ENCODE measurements at regions not wholly inside any gene's neighbourhood (a gene's known extent, or its start where the extent isn't known, plus 50 kb on each side); places are given as distances from the start of the nearest gene placed in this dataset.
"Not testable (repeated sequence)": the region's sequence is repeated elsewhere in the genome, so short reads cannot be mapped to it uniquely, and the experiment has no call there.

DNA sequence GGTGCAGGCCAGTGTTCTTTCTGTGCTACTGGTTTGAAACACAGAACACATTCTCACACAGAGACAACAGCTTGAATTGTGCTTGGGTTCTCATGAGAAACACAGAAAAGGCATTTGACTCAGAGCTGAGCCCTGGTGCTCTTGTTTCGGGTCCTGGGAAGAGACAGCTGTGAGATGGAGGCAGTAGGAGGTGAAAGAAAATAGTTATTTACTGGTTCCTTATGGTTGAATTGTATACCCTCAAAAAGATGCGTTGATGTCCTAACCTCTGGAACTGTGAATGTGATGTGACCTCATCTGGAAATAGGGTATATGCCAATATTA lies 87.1 kb upstream of the RPS6KA2 start:
- no peak overlapping the region for H3K27ac Mint-ChIP-seq
- no peak overlapping the region for H3K4me3 Mint-ChIP-seq
- H3K4me1 Mint-ChIP-seq (ENCODE audit: low read depth): no peaks in the 10 kb centered on the region
- H3K9me3 Mint-ChIP-seq: no peaks in the 10 kb centered on the region
- H3K27me3 Mint-ChIP-seq (ENCODE audit: insufficient read depth): peaks cover 5% of the 10 kb centered on the region
- H3K36me3 Mint-ChIP-seq (ENCODE audit: low read depth): no peaks in the 10 kb centered on the region
- intact Hi-C loops (cut with micrococcal nuclease): no loop called here
- DNase-seq (ENCODE audit: low spot score): no peak

DNA sequence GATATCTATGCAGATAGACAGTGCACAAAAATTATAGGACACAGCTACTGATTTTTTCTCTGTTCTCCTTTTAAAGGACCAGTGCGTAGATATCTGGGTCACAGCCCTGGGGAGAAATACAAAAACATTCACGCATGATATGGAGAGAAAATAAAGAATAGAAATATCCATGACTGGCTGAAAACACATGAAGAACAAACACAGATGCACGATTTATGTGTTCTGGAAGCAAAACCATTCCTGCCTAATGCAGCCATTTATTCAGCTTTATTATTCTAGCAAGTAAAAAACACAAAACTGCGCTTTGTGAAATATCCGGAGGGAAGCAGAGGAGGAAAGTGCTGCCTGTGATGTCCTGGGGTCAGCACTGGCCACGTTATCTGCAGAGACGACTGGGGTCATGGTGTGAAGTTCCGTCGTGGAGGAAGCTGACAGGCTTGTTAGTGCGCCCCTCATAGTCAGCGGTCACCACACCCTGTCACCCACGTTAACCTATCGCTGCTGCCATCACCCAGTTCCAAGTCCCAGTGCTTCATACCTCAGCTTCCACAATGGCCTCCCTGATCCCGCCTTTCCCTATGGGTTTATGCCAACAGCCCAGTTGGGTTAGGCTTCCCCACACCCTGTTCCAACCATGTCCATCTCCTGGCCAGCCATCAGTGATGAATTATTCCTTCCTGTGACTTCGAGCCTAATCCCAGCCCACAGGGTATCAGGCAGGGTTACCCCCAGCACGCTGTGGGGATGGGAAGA lies 86.6 kb upstream of the RPS6KA2 start:
- intact Hi-C loops (cut with micrococcal nuclease): no loop called here

DNA sequence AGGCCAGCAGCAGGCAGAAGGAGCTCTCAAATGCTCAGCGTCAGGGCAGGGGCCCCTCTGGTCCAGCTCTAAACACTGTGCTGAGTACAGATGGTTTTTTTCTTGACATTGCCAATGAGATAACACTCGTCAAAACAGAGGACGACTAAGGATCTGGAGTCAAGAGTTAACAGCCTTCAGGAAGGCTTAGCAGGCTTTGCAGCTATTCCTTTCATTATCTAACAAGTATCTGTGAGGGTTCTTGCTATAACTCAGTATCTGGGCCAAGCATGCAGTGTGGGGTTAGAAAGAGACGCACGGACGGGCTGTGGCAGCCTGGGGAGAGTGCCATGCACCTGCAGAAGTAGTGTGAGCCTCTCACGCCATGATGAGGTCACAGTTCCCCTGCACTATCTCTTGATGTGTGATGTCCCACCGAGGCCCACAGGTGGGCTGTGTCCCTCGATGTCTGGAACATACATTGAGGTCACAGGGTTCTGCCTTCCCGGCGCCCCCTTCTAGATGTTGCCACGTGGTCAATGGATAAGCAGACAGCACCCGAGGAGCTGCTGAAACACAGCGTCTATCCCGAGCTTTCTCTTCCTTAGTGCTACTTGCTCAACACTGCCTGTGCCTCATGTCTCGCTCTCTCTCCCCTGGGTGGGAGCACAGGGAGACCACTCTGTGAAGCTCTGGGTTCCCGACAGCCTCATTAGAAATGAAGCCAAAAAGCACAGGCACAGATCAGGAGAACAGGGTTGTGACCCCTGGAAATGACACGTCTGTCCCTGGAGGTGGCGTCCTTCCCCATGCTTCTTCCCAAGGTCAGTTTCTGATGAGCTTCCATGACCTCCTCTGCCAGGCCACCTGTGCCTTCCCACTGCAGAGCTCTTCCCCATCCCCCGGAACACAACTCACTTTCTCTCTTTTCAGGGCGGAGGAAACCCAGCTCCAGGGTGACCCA lies 85.5 kb upstream of the RPS6KA2 start:
- Mint-ChIP-seq H3K27ac (no peak overlapping the region), H3K36me3 (ENCODE audit: low read depth) (no peaks in the 10 kb centered on the region)
- intact Hi-C loops (cut with micrococcal nuclease): no loop called here

More for the DNA sequence above, 86.6 kb upstream of the RPS6KA2 start:
- no peaks in the 10 kb centered on the region for H3K9me3 Mint-ChIP-seq
- H3K27ac Mint-ChIP-seq: no peak overlapping the region
- H3K4me1 Mint-ChIP-seq (ENCODE audit: low read depth): no peaks in the 10 kb centered on the region
- H3K36me3 Mint-ChIP-seq (ENCODE audit: low read depth): no peaks in the 10 kb centered on the region
- DNase-seq (ENCODE audit: low spot score): no peak
- peaks cover 5% of the 10 kb centered on the region for H3K27me3 Mint-ChIP-seq (ENCODE audit: insufficient read depth)
- no peak overlapping the region for H3K4me3 Mint-ChIP-seq

DNA sequence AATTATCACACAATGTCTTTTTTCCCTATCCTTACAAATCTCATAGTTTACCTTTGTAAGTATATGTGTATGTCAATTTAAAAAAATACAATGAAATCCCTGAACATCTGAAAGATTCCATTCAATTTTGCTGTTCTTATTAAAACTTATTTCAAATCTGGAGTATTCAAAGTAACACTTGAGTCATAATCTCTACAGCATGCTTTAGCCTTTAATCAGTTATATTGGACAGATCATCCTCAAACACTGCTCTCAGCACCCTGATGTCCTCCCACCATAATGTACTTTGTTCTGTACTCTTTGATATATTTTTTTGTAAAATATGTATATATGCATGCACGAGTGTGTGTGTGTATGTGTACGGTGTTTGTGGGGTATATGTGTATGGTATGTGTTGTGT lies 83.0 kb upstream of the RPS6KA2 start:
- Mint-ChIP-seq H3K27ac (no peak overlapping the region), H3K4me3 (no peak overlapping the region), H3K4me1 (ENCODE audit: low read depth) (no peaks in the 10 kb centered on the region), H3K36me3 (ENCODE audit: low read depth) (no peaks in the 10 kb centered on the region), H3K27me3 (ENCODE audit: insufficient read depth) (peaks cover 8% of the 10 kb centered on the region), H3K9me3 (no peaks in the 10 kb centered on the region)
- DNase-seq (ENCODE audit: low spot score): no peak
- intact Hi-C loops (cut with micrococcal nuclease): no loop called here

More for the DNA sequence above, 85.5 kb upstream of the RPS6KA2 start:
- Mint-ChIP-seq H3K4me3 (no peak overlapping the region), H3K27me3 (ENCODE audit: insufficient read depth) (peaks cover 5% of the 10 kb centered on the region), H3K4me1 (ENCODE audit: low read depth) (no peaks in the 10 kb centered on the region), H3K9me3 (no peaks in the 10 kb centered on the region)
- no peak for DNase-seq (ENCODE audit: low spot score)

DNA sequence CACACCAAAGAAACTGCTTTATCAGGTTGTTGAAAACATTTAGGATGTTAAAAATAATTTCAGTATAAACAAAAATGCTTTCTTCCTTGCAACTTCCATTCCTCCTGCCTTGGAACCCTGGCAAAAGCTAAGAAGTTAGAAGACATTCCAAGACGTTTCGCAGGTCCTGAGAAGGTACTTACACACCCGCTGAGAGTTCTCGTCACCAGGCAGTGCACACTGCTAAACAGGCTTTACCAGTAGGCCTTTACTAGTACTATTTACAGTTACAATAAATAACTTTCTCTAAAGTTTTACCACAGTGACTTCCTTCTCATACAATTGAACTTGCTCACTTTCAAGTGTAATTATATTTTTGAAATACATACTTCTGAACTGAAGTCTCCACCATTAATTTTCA lies 81.4 kb upstream of the RPS6KA2 start:
- H3K9me3 Mint-ChIP-seq: no peaks in the 10 kb centered on the region
- intact Hi-C loops (cut with micrococcal nuclease): no loop called here
- H3K27ac Mint-ChIP-seq: no peak overlapping the region
- H3K36me3 Mint-ChIP-seq (ENCODE audit: low read depth): no peaks in the 10 kb centered on the region
- no peaks in the 10 kb centered on the region for H3K4me1 Mint-ChIP-seq (ENCODE audit: low read depth)
- H3K4me3 Mint-ChIP-seq: no peak overlapping the region
- DNase-seq (ENCODE audit: low spot score): no peak
- H3K27me3 Mint-ChIP-seq (ENCODE audit: insufficient read depth): peaks cover 8% of the 10 kb centered on the region

DNA sequence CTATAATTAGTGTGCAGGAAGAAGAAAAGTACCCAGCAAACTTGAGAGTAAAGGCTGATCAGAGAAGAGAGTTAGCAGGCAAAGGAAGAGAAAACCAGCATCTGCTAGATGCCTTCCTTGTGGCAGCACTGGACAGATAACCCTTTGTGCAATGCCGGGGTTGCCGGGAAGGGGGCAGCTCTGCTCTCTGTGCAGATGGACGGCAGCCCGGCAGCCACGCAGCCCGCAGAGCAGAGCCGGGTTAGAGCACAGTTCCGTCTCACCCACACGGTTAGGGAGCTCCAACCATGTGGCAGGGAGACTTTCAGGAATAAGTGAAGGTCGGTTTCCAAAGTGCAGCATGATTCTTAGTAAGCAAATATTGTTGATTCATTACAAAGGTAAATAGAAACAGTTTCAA lies 80.0 kb upstream of the RPS6KA2 start:
- no peaks in the 10 kb centered on the region for H3K4me1 Mint-ChIP-seq (ENCODE audit: low read depth)
- no peak for DNase-seq (ENCODE audit: low spot score)
- H3K27ac Mint-ChIP-seq: no peak overlapping the region
- no peaks in the 10 kb centered on the region for H3K9me3 Mint-ChIP-seq
- H3K36me3 Mint-ChIP-seq (ENCODE audit: low read depth): no peaks in the 10 kb centered on the region
- no peak overlapping the region for H3K4me3 Mint-ChIP-seq
- peaks cover 8% of the 10 kb centered on the region for H3K27me3 Mint-ChIP-seq (ENCODE audit: insufficient read depth)
- intact Hi-C loops (cut with micrococcal nuclease): no loop called here

DNA sequence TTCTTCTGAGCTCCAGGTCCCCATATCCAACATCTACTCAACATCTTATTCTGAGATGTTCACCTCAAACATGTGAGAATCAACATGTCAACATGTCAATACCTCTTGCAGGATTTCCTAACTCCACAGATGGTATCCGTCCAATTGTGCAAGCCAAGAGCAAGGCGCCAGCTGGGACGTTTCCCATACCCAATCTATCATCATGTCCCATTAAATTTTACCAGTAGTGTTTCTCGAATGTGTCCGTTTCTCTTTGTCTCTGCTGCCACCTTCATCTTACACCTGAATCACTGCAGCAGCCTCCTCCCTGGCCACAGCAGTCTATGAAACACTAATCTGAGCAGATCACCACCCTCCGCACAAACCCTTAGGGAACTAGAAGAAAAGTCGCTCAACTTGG lies 78.0 kb upstream of the RPS6KA2 start:
- intact Hi-C loops (cut with micrococcal nuclease): no loop called here
- H3K4me3 Mint-ChIP-seq: no peak overlapping the region
- no peaks in the 10 kb centered on the region for H3K36me3 Mint-ChIP-seq (ENCODE audit: low read depth)
- no peaks in the 10 kb centered on the region for H3K4me1 Mint-ChIP-seq (ENCODE audit: low read depth)
- no peak overlapping the region for H3K27ac Mint-ChIP-seq
- no peaks in the 10 kb centered on the region for H3K9me3 Mint-ChIP-seq
- H3K27me3 Mint-ChIP-seq (ENCODE audit: insufficient read depth): peaks cover 8% of the 10 kb centered on the region
- no peak for DNase-seq (ENCODE audit: low spot score)

DNA sequence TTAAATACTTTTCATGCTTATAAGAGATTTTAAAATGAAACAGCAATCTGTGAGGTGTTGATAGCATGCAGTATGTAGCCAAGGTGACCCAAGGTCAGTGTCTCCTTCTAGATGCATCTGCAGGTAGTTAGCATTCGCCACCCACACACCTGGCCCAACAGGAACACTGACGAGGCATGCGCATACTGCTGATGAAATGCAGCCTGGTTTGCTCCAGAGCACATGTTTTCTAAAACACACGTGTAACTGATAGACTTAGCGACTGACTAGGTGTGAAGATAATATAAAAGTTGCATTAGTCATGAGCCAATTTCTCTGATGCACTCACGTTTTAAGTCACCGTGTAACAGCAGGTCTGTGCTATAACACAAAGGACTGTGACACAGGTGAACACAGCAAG lies 77.1 kb upstream of the RPS6KA2 start:
- H3K27ac Mint-ChIP-seq: no peak overlapping the region
- intact Hi-C loops (cut with micrococcal nuclease): no loop called here
- no peaks in the 10 kb centered on the region for H3K9me3 Mint-ChIP-seq
- DNase-seq (ENCODE audit: low spot score): no peak
- H3K36me3 Mint-ChIP-seq (ENCODE audit: low read depth): no peaks in the 10 kb centered on the region
- H3K27me3 Mint-ChIP-seq (ENCODE audit: insufficient read depth): peaks cover 8% of the 10 kb centered on the region
- H3K4me3 Mint-ChIP-seq: no peak overlapping the region
- no peaks in the 10 kb centered on the region for H3K4me1 Mint-ChIP-seq (ENCODE audit: low read depth)

DNA sequence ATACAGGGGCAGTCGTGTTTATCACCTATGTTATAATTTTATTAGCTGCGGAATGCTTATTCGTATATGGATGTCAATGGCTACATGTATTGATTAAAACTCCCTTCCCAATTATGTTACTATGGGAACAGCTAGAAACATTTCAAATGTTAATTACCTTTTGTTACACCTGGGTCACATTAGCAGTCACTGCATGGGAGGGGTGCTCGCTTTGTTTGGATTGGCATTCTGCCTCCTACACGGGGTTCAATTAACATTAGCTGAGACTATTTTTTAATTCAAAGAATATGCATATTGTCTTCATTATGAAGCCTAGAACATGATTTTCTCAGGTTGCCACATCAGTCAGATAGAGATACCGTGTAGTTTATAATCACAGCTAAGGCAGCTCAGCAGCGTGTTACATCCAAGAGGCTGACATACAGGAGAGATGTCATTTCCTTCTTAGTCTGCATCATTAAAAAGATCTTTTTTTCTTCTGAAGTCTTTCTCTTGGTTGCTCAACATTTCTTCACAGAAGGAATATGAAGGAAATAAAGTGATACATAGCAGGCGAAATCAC lies 76.2 kb upstream of the RPS6KA2 start:
- H3K27me3 Mint-ChIP-seq (ENCODE audit: insufficient read depth): peaks cover 8% of the 10 kb centered on the region
- DNase-seq (ENCODE audit: low spot score): no peak
- H3K9me3 Mint-ChIP-seq: no peaks in the 10 kb centered on the region
- no peak overlapping the region for H3K4me3 Mint-ChIP-seq
- H3K36me3 Mint-ChIP-seq (ENCODE audit: low read depth): no peaks in the 10 kb centered on the region
- no peaks in the 10 kb centered on the region for H3K4me1 Mint-ChIP-seq (ENCODE audit: low read depth)
- intact Hi-C loops (cut with micrococcal nuclease): no loop called here
- no peak overlapping the region for H3K27ac Mint-ChIP-seq

DNA sequence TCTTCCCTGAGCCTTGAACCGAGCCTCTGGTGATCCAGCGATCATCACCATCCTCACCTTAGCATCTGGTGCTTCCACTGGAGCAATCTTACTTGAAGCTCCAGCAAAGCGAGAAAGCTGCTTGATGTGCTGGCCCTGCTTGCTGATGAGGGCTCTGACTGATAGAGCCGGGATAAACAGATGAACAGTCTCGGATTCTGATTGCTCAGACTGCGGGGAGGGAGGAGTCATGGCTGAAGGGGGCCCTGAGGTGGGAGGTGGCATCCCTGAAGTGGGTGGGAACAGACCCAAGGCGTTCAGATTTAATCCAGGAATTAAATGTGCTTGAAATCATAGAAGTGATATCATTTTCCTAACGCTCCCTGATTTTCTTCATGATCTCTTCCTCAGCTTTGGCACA lies 74.4 kb upstream of the RPS6KA2 start:
- H3K36me3 Mint-ChIP-seq (ENCODE audit: low read depth); H3K9me3 Mint-ChIP-seq; DNase-seq (ENCODE audit: low spot score); H3K27me3 Mint-ChIP-seq (ENCODE audit: insufficient read depth); H3K4me1 Mint-ChIP-seq (ENCODE audit: low read depth); H3K4me3 Mint-ChIP-seq; H3K27ac Mint-ChIP-seq; intact Hi-C loops (cut with micrococcal nuclease): not testable (repeated sequence)

DNA sequence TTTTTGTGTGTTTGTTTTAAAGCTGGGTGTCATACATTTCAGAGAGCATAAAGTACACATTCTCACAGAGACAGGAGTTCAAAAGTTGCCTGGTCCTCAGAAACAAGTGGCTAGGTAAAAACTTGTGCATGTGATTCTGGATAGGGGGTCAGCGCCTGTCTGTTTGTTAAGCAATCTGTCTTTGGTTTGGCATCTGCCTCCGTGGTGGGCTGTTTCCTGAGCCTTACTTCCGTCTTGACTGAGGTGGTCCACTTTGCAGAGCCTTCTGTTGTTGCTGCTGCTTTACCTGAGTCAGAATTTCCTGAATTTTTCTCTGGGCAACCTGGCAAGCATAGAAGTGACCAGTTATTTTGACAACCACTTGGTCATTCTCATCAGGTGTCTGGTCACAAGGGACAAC lies 73.8 kb upstream of the RPS6KA2 start:
- H3K36me3 Mint-ChIP-seq (ENCODE audit: low read depth); H3K27ac Mint-ChIP-seq; DNase-seq (ENCODE audit: low spot score); H3K27me3 Mint-ChIP-seq (ENCODE audit: insufficient read depth); H3K9me3 Mint-ChIP-seq; H3K4me1 Mint-ChIP-seq (ENCODE audit: low read depth); H3K4me3 Mint-ChIP-seq; intact Hi-C loops (cut with micrococcal nuclease): not testable (repeated sequence)

DNA sequence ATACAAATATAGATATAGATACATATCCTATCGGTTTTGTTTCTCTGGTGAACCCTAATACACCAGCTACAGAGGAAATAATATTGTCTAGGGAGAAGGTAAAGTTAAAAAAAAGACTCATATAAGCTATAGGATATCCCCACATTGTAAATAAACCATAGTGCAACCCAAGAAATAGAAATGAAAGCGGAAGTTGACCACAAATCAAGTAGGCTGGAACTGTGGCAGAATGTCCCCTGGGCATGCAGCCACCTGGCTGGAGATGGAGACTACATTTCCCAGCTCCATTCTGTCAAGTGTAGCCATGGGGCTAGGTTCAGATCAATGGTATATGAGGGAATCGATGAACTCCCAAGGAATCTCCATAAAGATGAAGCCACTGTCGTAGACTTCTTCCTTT lies 70.1 kb upstream of the RPS6KA2 start:
- Mint-ChIP-seq H3K9me3 (no peaks in the 10 kb centered on the region), H3K4me1 (ENCODE audit: low read depth) (no peaks in the 10 kb centered on the region), H3K27me3 (ENCODE audit: insufficient read depth) (peaks cover 4% of the 10 kb centered on the region), H3K4me3 (no peak overlapping the region), H3K27ac (no peak overlapping the region), H3K36me3 (ENCODE audit: low read depth) (no peaks in the 10 kb centered on the region)
- no peak for DNase-seq (ENCODE audit: low spot score)
- intact Hi-C loops (cut with micrococcal nuclease): no loop called here

DNA sequence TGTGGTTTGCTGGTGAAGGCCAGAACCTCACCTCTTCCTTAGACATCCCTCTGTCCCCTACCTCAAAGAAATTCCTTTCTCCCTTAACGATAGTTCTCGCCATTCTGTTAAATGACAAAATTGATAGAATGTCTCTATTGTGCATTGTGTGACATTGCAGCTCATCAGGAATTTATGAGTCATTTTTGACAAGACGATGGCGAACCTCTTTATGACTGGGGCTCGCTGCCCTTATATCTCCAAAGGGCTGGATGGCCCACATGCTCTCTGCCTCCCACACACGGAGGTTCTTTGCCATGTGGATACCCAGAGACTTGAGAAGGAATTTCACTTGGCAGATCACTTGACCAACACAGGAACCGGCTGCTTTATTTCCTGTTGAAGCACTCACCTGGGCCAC lies 66.8 kb upstream of the RPS6KA2 start:
- intact Hi-C loops (cut with micrococcal nuclease): no loop called here
- no peaks in the 10 kb centered on the region for H3K4me1 Mint-ChIP-seq (ENCODE audit: low read depth)
- peaks cover 5% of the 10 kb centered on the region for H3K27me3 Mint-ChIP-seq (ENCODE audit: insufficient read depth)
- no peak overlapping the region for H3K4me3 Mint-ChIP-seq
- H3K9me3 Mint-ChIP-seq: no peaks in the 10 kb centered on the region
- no peaks in the 10 kb centered on the region for H3K36me3 Mint-ChIP-seq (ENCODE audit: low read depth)
- H3K27ac Mint-ChIP-seq: no peak overlapping the region
- no peak for DNase-seq (ENCODE audit: low spot score)

Data from activated T-helper 1 cell treated with anti-CD3 and anti-CD28 coated beads, Interleukin-12 subunit alpha, Interleukin-12 subunit beta, Interleukin-2, Interleukin-4 antibody, amounts not matched to agents 30 ng/mL and 10 ng/mL and 1 ng/mL, durations not matched to agents 14 hours and 24 hours and 36 hours (primary cell).